Thyroid gland (tissue), 4 donors: ENCODE measurements at regions not wholly inside any gene's neighbourhood (a gene's known extent, or its start where the extent isn't known, plus 50 kb on each side); places are given as distances from the start of the nearest gene placed in this dataset.

Experiments
- POLR2A ChIP-seq, 2 donors: fragments of 450-650 bp; IDR thresholded peaks; one replicate each; pipeline ENCODE4 v1.6.1; 2017; ENCODE audit warnings: antibody characterized with exemption in 2 of 2, mild to moderate bottlenecking in 2 of 2, moderate library complexity in 1 of 2
- TF ChIP-seq, protein P1 (sequence below), 6 experiments: fragments of 200-600 bp in 3 of 6; fragments of 450-650 bp in 3 of 6; sonication (generic) in 3 of 6; IDR thresholded peaks; one replicate each; pipeline ENCODE4 v1.5.1; 2016 to 2019; ENCODE audit warnings: antibody characterized with exemption in 6 of 6, mild to moderate bottlenecking in 2 of 6, inconsistent platforms in 1 of 6, moderate library complexity in 1 of 6

DNA sequence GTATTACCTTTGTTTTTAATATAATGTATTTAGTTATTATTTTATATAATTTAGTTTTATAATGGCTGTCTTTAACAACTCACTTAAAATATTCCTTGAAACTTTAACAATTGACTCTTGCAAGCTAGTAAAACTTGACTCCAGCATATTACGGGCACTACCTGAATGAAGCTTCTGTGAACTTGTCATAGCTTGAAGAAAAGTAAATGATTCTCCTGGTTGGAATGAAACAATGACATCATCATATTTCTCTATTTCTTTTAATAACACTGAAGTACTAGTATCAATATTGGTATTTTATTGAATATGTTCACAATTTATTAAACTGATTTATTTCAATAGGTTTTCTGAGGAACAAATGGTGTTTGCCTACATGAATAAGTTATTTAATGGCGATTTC, 128.4 kb upstream of the PHF14 start:
- TF ChIP-seq, protein P1, sequence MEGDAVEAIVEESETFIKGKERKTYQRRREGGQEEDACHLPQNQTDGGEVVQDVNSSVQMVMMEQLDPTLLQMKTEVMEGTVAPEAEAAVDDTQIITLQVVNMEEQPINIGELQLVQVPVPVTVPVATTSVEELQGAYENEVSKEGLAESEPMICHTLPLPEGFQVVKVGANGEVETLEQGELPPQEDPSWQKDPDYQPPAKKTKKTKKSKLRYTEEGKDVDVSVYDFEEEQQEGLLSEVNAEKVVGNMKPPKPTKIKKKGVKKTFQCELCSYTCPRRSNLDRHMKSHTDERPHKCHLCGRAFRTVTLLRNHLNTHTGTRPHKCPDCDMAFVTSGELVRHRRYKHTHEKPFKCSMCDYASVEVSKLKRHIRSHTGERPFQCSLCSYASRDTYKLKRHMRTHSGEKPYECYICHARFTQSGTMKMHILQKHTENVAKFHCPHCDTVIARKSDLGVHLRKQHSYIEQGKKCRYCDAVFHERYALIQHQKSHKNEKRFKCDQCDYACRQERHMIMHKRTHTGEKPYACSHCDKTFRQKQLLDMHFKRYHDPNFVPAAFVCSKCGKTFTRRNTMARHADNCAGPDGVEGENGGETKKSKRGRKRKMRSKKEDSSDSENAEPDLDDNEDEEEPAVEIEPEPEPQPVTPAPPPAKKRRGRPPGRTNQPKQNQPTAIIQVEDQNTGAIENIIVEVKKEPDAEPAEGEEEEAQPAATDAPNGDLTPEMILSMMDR (IDR thresholded peaks at IDR 0.05) = no peak
- TF ChIP-seq POLR2A (IDR thresholded peaks at IDR 0.05) = no peak
